K562 (cell line): ENCODE measurements at regions not wholly inside any gene's neighbourhood (a gene's known extent, or its start where the extent isn't known, plus 50 kb on each side); places are given as distances from the start of the nearest gene placed in this dataset.

Experiments used
- ATAC-seq: fragments of 200-7000 bp; cut with Tn5 transposase; 3 replicates; pipeline ENCODE4 v1.9.1; 2020; ENCODE audit warnings: moderate library complexity
- BruUV-seq: library from RNA; stranded (reverse); fragments of 400-500 nt; replicated peaks from 2 replicates; lab custom pipeline; 2021; lab: Mats Ljungman, UMichigan
- CTCF ChIA-PET: fragments of 300-600 bp; formaldehyde crosslinking; extraction: SDS; loops from one replicate; lab custom pipeline; 2021; ENCODE audit warnings: low intra/inter-chr PET ratio; lab: Yijun Ruan, JAX
- POLR2A ChIA-PET: fragments of 300-600, 350-650 bp; sonication (Branson Sonifier 250); formaldehyde crosslinking; extraction: SDS; loops from one replicate; lab custom pipeline; 2021; ENCODE audit warnings: antibody characterized with exemption, inconsistent platforms; lab: Yijun Ruan, JAX
- DNase-seq, 4 experiments: peaks; one replicate each; pipeline versions ENCODE4 v3.0.0 to v3.0.0-alpha.2; 2011 to 2018; ENCODE audit warnings: low spot score in 3 of 4, mixed read lengths in 3 of 4; ENCODE audit errors: extremely low read depth in 1 of 4
- FAIRE-seq: peaks from 2 replicates; lab custom pipeline; 2011; peaks lifted over from hg19 to GRCh38; lab: Jason Lieb, UNC
- H2AFZ ChIP-seq: 2 replicates; pipeline ENCODE4 v1.6.0; 2011; ENCODE audit warnings: low read depth, low read length, control low read depth, inconsistent platforms
- H3K27ac ChIP-seq: fragments of 200-600 bp; 3 replicates; pipeline ENCODE4 v1.8.0; 2011; ENCODE audit warnings: low read depth, mild to moderate bottlenecking, control low read depth, inconsistent platforms, low read length, moderate library complexity, mixed read lengths; ENCODE audit errors: extremely low read depth
- H3K27me3 ChIP-seq, 2 experiments: fragments of 300-600 bp in 1 of 2; 2 replicates in 1 of 2; 3 replicates in 1 of 2; pipeline versions ENCODE4 v1.6.0 to v1.8.0; 2011; ENCODE audit warnings: inconsistent platforms in 2 of 2, low read length in 2 of 2, mild to moderate bottlenecking in 1 of 2, mixed read lengths in 1 of 2, moderate library complexity in 1 of 2; ENCODE audit not compliant: control insufficient read depth in 2 of 2, insufficient read depth in 2 of 2
- H3K36me3 ChIP-seq: fragments of 300-600 bp; 3 replicates; pipeline ENCODE4 v1.8.0; 2011; ENCODE audit warnings: mild to moderate bottlenecking, low read length, inconsistent platforms; ENCODE audit not compliant: control insufficient read depth, insufficient read depth
- H3K4me1 ChIP-seq, 2 experiments: fragments of 200-600 bp in 1 of 2; replicated peaks in 1 of 2; 2 replicates in 1 of 2; 3 replicates in 1 of 2; pipeline versions ENCODE4 v1.5.1 to v1.8.0; 2011; ENCODE audit warnings: inconsistent platforms in 2 of 2, low read length in 2 of 2, mild to moderate bottlenecking in 1 of 2, mixed read lengths in 1 of 2, moderate library complexity in 1 of 2; ENCODE audit not compliant: control insufficient read depth in 2 of 2, insufficient read depth in 2 of 2
- H3K4me2 ChIP-seq: 2 replicates; pipeline ENCODE4 v1.6.1; 2011; ENCODE audit warnings: low read length, control low read depth, inconsistent platforms, mixed read lengths; ENCODE audit not compliant: insufficient read depth
- H3K4me3 ChIP-seq: fragments of 200-600 bp; sonication (generic), shearing (Covaris generic); 2 replicates; pipeline ENCODE4 v1.5.1; 2016; ENCODE audit warnings: control low read depth, inconsistent platforms
- H3K79me2 ChIP-seq: fragments of 200-600 bp; 3 replicates; pipeline ENCODE4 v1.8.0; 2011; ENCODE audit warnings: low read length, inconsistent platforms; ENCODE audit not compliant: control insufficient read depth, insufficient read depth
- H3K9ac ChIP-seq, 2 experiments: 2 replicates each; pipeline versions ENCODE4 v1.6.0 to v1.6.1; 2011; ENCODE audit warnings: low read depth in 2 of 2, low read length in 2 of 2, control low read depth in 1 of 2, inconsistent platforms in 1 of 2, mild to moderate bottlenecking in 1 of 2, mixed read lengths in 1 of 2; ENCODE audit not compliant: insufficient read depth in 1 of 2
- H3K9me1 ChIP-seq: one replicate; pipeline ENCODE4 v1.6.0; 2011; ENCODE audit warnings: inconsistent platforms, mild to moderate bottlenecking, low read length, moderate library complexity; ENCODE audit not compliant: control insufficient read depth, insufficient read depth
- H3K9me3 ChIP-seq: replicated peaks from 2 replicates; pipeline ENCODE4 v1.5.1; 2011; ENCODE audit warnings: low read depth, low read length, inconsistent platforms; ENCODE audit not compliant: control insufficient read depth, insufficient read depth
- H4K20me1 ChIP-seq: replicated peaks from 2 replicates; pipeline ENCODE4 v1.6.1; 2011; ENCODE audit warnings: low read length, inconsistent platforms, mixed read lengths; ENCODE audit not compliant: control insufficient read depth, insufficient read depth
- BCL6 ChIP-seq: fragments of 250-450 bp; sonication (Bioruptor Pico); IDR thresholded peaks from 2 replicates; pipeline ENCODE4 v1.4.0; 2020
- NFATC3 ChIP-seq: fragments of 450-650 bp; IDR thresholded peaks from 2 replicates; pipeline ENCODE4 v1.6.1; 2017; ENCODE audit warnings: mild to moderate bottlenecking
- ZNF165 ChIP-seq: fragments of 250-450 bp; sonication (Bioruptor Pico); IDR thresholded peaks from 2 replicates; pipeline ENCODE4 v1.4.0; 2020; ENCODE audit warnings: borderline replicate concordance
- WGBS: fragments of 100-300 bp; shearing (Covaris generic); methylation state at CpG from one replicate; pipeline ENCODE4 v1.1.6; 2016; ENCODE audit warnings: low coverage, mixed read lengths; ENCODE audit not compliant: insufficient coverage; ENCODE audit errors: missing lambda C conversion rate; 5-methylcytosine and 5-hydroxymethylcytosine counted together
- in situ Hi-C: fragments of 300-500 bp; cut with MboI; formaldehyde crosslinking; loops from 4 replicates; pipeline ENCODE4 v1.15.0; 2018; ENCODE audit warnings: inconsistent platforms, mixed read lengths
- intact Hi-C: fragments of 100-400 bp; cut with micrococcal nuclease; formaldehyde crosslinking; loops from 2 replicates; pipeline ENCODE4 v1.14.2; 2022
- TF ChIP-seq, protein P1 (sequence below), 2 experiments: fragments of 450-650 bp; formaldehyde crosslinking in 1 of 2; IDR thresholded peaks; 2 replicates each; pipeline versions ENCODE4 v1.4.0 to v1.6.1; 2014 to 2020; ENCODE audit warnings: mild to moderate bottlenecking in 2 of 2, borderline replicate concordance in 1 of 2, low read depth in 1 of 2
- TF ChIP-seq, protein P2 (sequence below): fragments of 150-350 bp; conservative IDR thresholded peaks from 2 replicates; pipeline ENCODE4 v1.6.1; 2014; ENCODE audit warnings: low read length
- TF ChIP-seq, protein P3 (sequence below), 2 experiments: IDR thresholded peaks in 1 of 2; conservative IDR thresholded peaks in 1 of 2; 2 replicates each; pipeline ENCODE4 v1.6.1; 2016; ENCODE audit warnings: low read depth in 2 of 2, mild to moderate bottlenecking in 1 of 2, missing compliant biosample characterization in 1 of 2, missing genetic modification characterization in 1 of 2, moderate library complexity in 1 of 2

DNA sequence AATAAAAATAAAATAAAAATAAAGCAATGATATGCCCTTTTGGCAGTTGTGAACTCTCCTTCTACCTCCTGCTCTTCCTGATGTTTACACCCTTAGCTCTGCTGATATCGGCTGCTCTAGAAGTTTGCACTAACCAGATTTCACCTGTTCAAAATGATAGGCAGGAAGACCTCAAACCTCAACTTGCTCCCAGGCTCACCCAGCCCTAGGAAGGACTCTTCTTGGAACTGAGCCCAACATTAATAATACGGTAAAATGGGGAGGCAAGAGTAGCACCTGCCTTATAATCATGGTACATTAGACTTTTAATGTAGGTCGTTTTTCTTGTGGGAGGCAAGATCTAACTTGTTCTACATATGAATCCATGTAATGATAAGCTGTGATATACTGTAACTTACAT, 61.2 kb upstream of the MED13 start (continued):
- TF ChIP-seq, protein P1, sequence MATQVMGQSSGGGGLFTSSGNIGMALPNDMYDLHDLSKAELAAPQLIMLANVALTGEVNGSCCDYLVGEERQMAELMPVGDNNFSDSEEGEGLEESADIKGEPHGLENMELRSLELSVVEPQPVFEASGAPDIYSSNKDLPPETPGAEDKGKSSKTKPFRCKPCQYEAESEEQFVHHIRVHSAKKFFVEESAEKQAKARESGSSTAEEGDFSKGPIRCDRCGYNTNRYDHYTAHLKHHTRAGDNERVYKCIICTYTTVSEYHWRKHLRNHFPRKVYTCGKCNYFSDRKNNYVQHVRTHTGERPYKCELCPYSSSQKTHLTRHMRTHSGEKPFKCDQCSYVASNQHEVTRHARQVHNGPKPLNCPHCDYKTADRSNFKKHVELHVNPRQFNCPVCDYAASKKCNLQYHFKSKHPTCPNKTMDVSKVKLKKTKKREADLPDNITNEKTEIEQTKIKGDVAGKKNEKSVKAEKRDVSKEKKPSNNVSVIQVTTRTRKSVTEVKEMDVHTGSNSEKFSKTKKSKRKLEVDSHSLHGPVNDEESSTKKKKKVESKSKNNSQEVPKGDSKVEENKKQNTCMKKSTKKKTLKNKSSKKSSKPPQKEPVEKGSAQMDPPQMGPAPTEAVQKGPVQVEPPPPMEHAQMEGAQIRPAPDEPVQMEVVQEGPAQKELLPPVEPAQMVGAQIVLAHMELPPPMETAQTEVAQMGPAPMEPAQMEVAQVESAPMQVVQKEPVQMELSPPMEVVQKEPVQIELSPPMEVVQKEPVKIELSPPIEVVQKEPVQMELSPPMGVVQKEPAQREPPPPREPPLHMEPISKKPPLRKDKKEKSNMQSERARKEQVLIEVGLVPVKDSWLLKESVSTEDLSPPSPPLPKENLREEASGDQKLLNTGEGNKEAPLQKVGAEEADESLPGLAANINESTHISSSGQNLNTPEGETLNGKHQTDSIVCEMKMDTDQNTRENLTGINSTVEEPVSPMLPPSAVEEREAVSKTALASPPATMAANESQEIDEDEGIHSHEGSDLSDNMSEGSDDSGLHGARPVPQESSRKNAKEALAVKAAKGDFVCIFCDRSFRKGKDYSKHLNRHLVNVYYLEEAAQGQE (IDR thresholded peaks at IDR 0.05; ENCODE audit: borderline replicate concordance): peak; percentile 29; the same call in 1 of the 2 replicates
- TF ChIP-seq, protein P1 (CRISPR knock-in tag; IDR thresholded peaks at IDR 0.05; ENCODE audit: low read depth): no peak

DNA sequence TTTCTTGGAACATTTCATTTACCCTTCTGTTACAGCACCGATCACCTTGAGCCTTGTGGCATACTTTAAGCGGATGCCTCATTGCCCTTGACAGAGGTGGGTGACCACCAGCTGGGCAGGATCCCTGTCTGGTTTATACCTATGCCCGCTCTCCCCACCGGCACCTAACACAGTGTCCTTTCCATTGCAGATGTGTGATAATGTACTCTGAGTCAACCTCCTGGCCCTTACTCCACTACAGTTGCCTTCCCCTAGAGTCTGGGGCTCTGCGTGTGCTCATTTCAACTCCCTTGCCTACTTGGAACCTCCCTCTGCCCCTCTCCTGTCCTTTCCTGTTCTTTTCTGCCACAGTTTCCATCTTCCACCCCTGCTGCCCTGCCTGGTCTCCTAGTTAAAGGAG, 60.2 kb upstream of the MED13 start:
- Histone ChIP-seq H3K36me3 (no peaks in the 10 kb centered on the region), H3K4me3 (no peak overlapping the region), H3K79me2 (no peaks in the 10 kb centered on the region), H4K20me1 (no peaks in the 10 kb centered on the region), H3K4me2 (no peak overlapping the region; the same call in 1 of the 2 replicates), H2AFZ (peak overlapping the region; percentile 80), H3K9ac (peak overlapping the region; percentile 8 to 37; a peak in 2 of 4 replicates), H3K27ac (no peak overlapping the region), H3K27me3 (no peaks in the 10 kb centered on the region), H3K4me1 (peaks cover 0 to 16% of the 10 kb centered on the region in 2 experiments; a peak in 4 of 5 replicates), H3K9me1 (no peaks in the 10 kb centered on the region), H3K9me3 (0 out of 2 replicates have a peak, but pooled peaks cover 1% of the 10 kb centered on the region)
- WGBS: 50% methylated on average over 5 of the region's 5 CpGs
- in situ Hi-C loops: no loop called here
- ATAC-seq (peak; percentile 77), DNase-seq (peak in 1 of 4 experiments; percentile 19), FAIRE-seq (no peak)
- intact Hi-C loops: no loop called here
- no TSS peak for BruUV-seq
- ChIA-PET CTCF (no interaction called here), POLR2A (interaction anchor here (0.7 kb wide), 1 partner anchor 527 kb away, joined by 4 read pairs; no protein-coding TSS in a partner anchor)
- TF ChIP-seq, protein P2, sequence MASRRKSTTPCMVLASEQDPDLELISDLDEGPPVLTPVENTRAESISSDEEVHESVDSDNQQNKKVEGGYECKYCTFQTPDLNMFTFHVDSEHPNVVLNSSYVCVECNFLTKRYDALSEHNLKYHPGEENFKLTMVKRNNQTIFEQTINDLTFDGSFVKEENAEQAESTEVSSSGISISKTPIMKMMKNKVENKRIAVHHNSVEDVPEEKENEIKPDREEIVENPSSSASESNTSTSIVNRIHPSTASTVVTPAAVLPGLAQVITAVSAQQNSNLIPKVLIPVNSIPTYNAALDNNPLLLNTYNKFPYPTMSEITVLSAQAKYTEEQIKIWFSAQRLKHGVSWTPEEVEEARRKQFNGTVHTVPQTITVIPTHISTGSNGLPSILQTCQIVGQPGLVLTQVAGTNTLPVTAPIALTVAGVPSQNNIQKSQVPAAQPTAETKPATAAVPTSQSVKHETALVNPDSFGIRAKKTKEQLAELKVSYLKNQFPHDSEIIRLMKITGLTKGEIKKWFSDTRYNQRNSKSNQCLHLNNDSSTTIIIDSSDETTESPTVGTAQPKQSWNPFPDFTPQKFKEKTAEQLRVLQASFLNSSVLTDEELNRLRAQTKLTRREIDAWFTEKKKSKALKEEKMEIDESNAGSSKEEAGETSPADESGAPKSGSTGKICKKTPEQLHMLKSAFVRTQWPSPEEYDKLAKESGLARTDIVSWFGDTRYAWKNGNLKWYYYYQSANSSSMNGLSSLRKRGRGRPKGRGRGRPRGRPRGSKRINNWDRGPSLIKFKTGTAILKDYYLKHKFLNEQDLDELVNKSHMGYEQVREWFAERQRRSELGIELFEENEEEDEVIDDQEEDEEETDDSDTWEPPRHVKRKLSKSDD: no peak
- no peak for TF ChIP-seq BCL6 (CRISPR knock-in tag)
- TF ChIP-seq NFATC3: no peak
- no peak for TF ChIP-seq ZNF165
- TF ChIP-seq, protein P3, sequence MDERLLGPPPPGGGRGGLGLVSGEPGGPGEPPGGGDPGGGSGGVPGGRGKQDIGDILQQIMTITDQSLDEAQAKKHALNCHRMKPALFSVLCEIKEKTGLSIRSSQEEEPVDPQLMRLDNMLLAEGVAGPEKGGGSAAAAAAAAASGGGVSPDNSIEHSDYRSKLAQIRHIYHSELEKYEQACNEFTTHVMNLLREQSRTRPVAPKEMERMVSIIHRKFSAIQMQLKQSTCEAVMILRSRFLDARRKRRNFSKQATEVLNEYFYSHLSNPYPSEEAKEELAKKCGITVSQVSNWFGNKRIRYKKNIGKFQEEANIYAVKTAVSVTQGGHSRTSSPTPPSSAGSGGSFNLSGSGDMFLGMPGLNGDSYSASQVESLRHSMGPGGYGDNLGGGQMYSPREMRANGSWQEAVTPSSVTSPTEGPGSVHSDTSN (CRISPR knock-in tag; IDR thresholded peaks at IDR 0.05; ENCODE audit: low read depth): no peak
- TF ChIP-seq, protein P3 (tag; conservative IDR thresholded peaks at IDR 0.05; ENCODE audit: low read depth): no peak
